Neuronal stem cell (in vitro differentiated cells): ENCODE measurements at regions not wholly inside any gene's neighbourhood (a gene's known extent, or its start where the extent isn't known, plus 50 kb on each side); places are given as distances from the start of the nearest gene placed in this dataset.
A peak's percentile ranks its signal among the peaks of the same experiment; 100 is the strongest.

ENCODE experiments used
- DNase-seq: peaks from one replicate; pipeline ENCODE4 v3.0.0-alpha.2; 2013; ENCODE audit warnings: low spot score
- H2AFZ ChIP-seq: one replicate; pipeline ENCODE4 v1.6.1; 2013; ENCODE audit warnings: mild to moderate bottlenecking, low read length, inconsistent platforms
- H2AK5ac ChIP-seq: 2 replicates; pipeline ENCODE4 v1.6.1; 2013; ENCODE audit warnings: low read depth, mild to moderate bottlenecking, inconsistent platforms, low read length, moderate library complexity, mixed read lengths
- H2BK120ac ChIP-seq: 2 replicates; pipeline ENCODE4 v1.6.1; 2013; ENCODE audit warnings: low read depth, mild to moderate bottlenecking, inconsistent platforms, low read length, moderate library complexity, mixed read lengths
- H2BK12ac ChIP-seq: one replicate; pipeline ENCODE4 v1.6.1; 2013; ENCODE audit warnings: low read length, inconsistent platforms
- H2BK15ac ChIP-seq: 2 replicates; pipeline ENCODE4 v1.6.1; 2013; ENCODE audit warnings: mild to moderate bottlenecking, low read length, inconsistent platforms, mixed read lengths
- H2BK5ac ChIP-seq: one replicate; pipeline ENCODE4 v1.6.1; 2013; ENCODE audit warnings: inconsistent platforms, mild to moderate bottlenecking, low read length, moderate library complexity
- H3K14ac ChIP-seq: one replicate; pipeline ENCODE4 v1.6.1; 2013; ENCODE audit warnings: low read length, inconsistent platforms
- H3K18ac ChIP-seq: 2 replicates; pipeline ENCODE4 v1.6.1; 2013; ENCODE audit warnings: low read length, inconsistent platforms
- H3K23ac ChIP-seq: 2 replicates; pipeline ENCODE4 v1.6.1; 2013; ENCODE audit warnings: low read depth, mild to moderate bottlenecking, mixed read lengths, low read length, inconsistent platforms; ENCODE audit not compliant: poor library complexity
- H3K27ac ChIP-seq: replicated peaks from 3 replicates; pipeline ENCODE4 v1.5.1; 2013; ENCODE audit warnings: low read length, inconsistent platforms
- H3K27me3 ChIP-seq, 3 experiments: 2 replicates each; pipeline ENCODE4 v1.6.1; 2013; ENCODE audit warnings: low read length in 3 of 3, mild to moderate bottlenecking in 2 of 3, inconsistent platforms in 1 of 3, low read depth in 1 of 3, mixed read lengths in 1 of 3, moderate library complexity in 1 of 3; ENCODE audit not compliant: control insufficient read depth in 3 of 3, insufficient read depth in 3 of 3
- H3K36me3 ChIP-seq, 2 donors: replicated peaks in 1 of 2; 2 replicates each; pipeline ENCODE4 v1.6.1; 2013; ENCODE audit warnings: low read length in 2 of 2; ENCODE audit not compliant: control insufficient read depth in 2 of 2, insufficient read depth in 2 of 2
- H3K4ac ChIP-seq: 2 replicates; pipeline ENCODE4 v1.6.1; 2013; ENCODE audit warnings: inconsistent platforms, mild to moderate bottlenecking, low read length, moderate library complexity
- H3K4me1 ChIP-seq, 2 donors: 1 replicate in 1 of 2; 2 replicates in 1 of 2; pipeline ENCODE4 v1.6.1; 2013; ENCODE audit warnings: low read length in 2 of 2, low read depth in 1 of 2; ENCODE audit not compliant: control insufficient read depth in 2 of 2, insufficient read depth in 1 of 2
- H3K4me2 ChIP-seq: one replicate; pipeline ENCODE4 v1.6.1; 2013; ENCODE audit warnings: mild to moderate bottlenecking, low read length, inconsistent platforms; ENCODE audit not compliant: insufficient read depth, poor library complexity, severe bottlenecking
- H3K4me3 ChIP-seq, 2 donors: 2 replicates each; pipeline ENCODE4 v1.5.1; 2013; ENCODE audit warnings: low read length in 2 of 2, mild to moderate bottlenecking in 2 of 2, inconsistent platforms in 1 of 2, moderate library complexity in 1 of 2
- H3K79me1 ChIP-seq: one replicate; pipeline ENCODE4 v1.6.1; 2013; ENCODE audit warnings: low read depth, mild to moderate bottlenecking, inconsistent platforms, low read length, moderate library complexity
- H3K9ac ChIP-seq: one replicate; pipeline ENCODE4 v1.6.1; 2013; ENCODE audit warnings: mild to moderate bottlenecking, low read depth, low read length, inconsistent platforms; ENCODE audit not compliant: poor library complexity
- H3K9me3 ChIP-seq, 2 donors: replicated peaks in 1 of 2; 2 replicates each; pipeline versions ENCODE3 to v1.6.1; 2013; ENCODE audit warnings: low read length in 2 of 2, mild to moderate bottlenecking in 2 of 2, inconsistent platforms in 1 of 2, low read depth in 1 of 2, mixed read lengths in 1 of 2, moderate library complexity in 1 of 2; ENCODE audit not compliant: control insufficient read depth in 2 of 2, insufficient read depth in 1 of 2
- H4K8ac ChIP-seq: one replicate; pipeline ENCODE4 v1.6.1; 2013; ENCODE audit warnings: low read depth, mild to moderate bottlenecking, inconsistent platforms, low read length, moderate library complexity
- H4K91ac ChIP-seq: one replicate; pipeline ENCODE4 v1.6.1; 2013; ENCODE audit warnings: low read length, low read depth, mild to moderate bottlenecking, inconsistent platforms; ENCODE audit not compliant: poor library complexity
- WGBS, 2 donors: extraction: QIAGEN DNeasy Blood & Tissue Kit; methylation state at CpG; one replicate each; pipeline ENCODE4 v1.1.7; 2013; ENCODE audit warnings: missing lambda C conversion rate in 2 of 2, mixed read lengths in 1 of 2; ENCODE audit not compliant: insufficient read length in 2 of 2, insufficient replicate concordance in 1 of 2; ENCODE audit errors: extremely low coverage in 2 of 2; 5-methylcytosine and 5-hydroxymethylcytosine counted together

GRCh38 chr1:168480997-168481396 is 62.8 kb downstream of the XCL2 start:
- H2BK120ac ChIP-seq = peak overlapping the region; percentile 2
- no CpG with 5 or more reads among the region's 2 CpGs for WGBS, 2 donors
- no peaks in the 10 kb centered on the region for H3K79me1 ChIP-seq
- no peak overlapping the region for H3K18ac ChIP-seq
- no peak overlapping the region for H3K4ac ChIP-seq
- peaks cover 5 to 8% of the 10 kb centered on the region in 2 donors for H3K4me1 ChIP-seq
- H2BK15ac ChIP-seq = no peak overlapping the region
- H3K36me3 ChIP-seq = no peaks in the 10 kb centered on the region
- no peak overlapping the region for H3K9ac ChIP-seq
- no peak overlapping the region for H3K4me3 ChIP-seq
- H3K27me3 ChIP-seq = no peaks in the 10 kb centered on the region
- no peak overlapping the region for H2AK5ac ChIP-seq
- H2BK5ac ChIP-seq = no peak overlapping the region
- H3K4me2 ChIP-seq = no peak overlapping the region
- H4K91ac ChIP-seq = no peak overlapping the region
- no peak overlapping the region for H4K8ac ChIP-seq
- H2BK12ac ChIP-seq = no peak overlapping the region
- DNase-seq = no peak
- no peak overlapping the region for H3K27ac ChIP-seq
- no peaks in the 10 kb centered on the region for H3K9me3 ChIP-seq
- no peak overlapping the region for H3K14ac ChIP-seq
- H2AFZ ChIP-seq = no peak overlapping the region
- no peak overlapping the region for H3K23ac ChIP-seq

DNA sequence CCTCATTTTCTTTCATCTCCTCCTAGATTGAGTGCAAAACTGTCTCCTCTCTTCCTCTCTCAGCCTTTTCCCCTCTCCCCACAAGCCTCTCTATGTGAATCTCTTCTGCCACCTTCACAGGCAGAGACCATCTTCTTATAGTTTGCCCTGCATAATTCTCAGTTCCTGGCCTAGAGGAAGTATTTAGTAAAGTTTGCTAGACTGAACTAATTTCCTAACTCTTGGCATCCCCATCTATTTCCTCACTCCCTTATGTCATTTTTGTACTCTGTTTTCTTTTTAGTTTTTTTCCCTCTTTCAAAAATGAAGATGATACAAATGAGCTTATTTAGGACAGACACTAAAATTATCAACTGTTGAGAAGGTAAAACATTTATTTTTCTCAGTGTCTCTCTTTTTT is 66.0 kb downstream of the XCL2 start:
- no peak overlapping the region for H3K18ac ChIP-seq
- no peak overlapping the region for H3K27ac ChIP-seq
- H3K14ac ChIP-seq = no peak overlapping the region
- H3K9ac ChIP-seq = no peak overlapping the region
- no peak for DNase-seq
- peaks cover 5 to 8% of the 10 kb centered on the region in 2 donors for H3K4me1 ChIP-seq
- no peaks in the 10 kb centered on the region for H3K36me3 ChIP-seq
- no peaks in the 10 kb centered on the region for H3K27me3 ChIP-seq
- H2BK15ac ChIP-seq = no peak overlapping the region
- H3K4ac ChIP-seq = no peak overlapping the region
- H2AFZ ChIP-seq = no peak overlapping the region
- no peak overlapping the region for H4K8ac ChIP-seq
- no peak overlapping the region for H3K4me2 ChIP-seq
- H2BK5ac ChIP-seq = no peak overlapping the region
- H3K9me3 ChIP-seq = peaks cover 0 to 3% of the 10 kb centered on the region in 2 donors
- H3K4me3 ChIP-seq = no peak overlapping the region
- no peak overlapping the region for H2AK5ac ChIP-seq
- no peak overlapping the region for H4K91ac ChIP-seq
- no peaks in the 10 kb centered on the region for H3K79me1 ChIP-seq
- H2BK120ac ChIP-seq = no peak overlapping the region
- H3K23ac ChIP-seq = no peak overlapping the region
- H2BK12ac ChIP-seq = no peak overlapping the region

DNA sequence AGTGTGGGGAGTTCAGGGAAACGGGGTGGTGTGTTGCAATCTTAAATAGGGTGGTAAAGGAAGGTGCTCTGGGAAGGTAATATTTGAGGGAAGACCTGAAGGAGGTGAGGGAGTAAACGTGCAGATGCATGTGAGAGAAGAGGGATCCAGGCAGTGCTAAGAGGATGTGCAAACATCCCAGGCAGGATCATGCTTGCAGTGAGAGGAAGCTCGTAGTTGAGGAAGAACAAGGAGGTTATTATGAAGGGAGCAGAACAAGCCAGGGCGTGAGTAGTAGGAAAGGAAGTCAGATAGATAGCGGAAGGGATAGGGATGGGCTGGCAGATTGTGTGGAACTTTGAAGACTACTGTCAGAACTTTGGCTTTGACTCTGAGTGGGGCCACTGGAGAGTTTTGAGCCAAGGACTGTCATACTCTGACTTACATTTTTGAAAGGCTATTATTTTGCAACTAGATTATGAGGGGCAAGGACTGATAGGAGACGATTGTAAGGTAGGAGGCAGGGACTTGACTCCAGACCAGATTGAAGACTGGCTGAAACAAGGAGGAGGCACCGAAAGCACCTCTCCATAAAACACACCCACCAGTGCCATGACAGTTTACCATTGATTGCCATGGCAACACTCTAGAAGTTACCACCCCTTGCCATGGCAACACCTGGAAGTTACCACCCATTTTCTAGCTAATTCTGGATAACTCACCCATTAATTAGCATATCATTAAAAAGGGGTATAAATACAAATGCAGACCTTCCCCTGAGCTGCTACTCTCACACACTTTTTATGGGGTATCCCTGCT is 67.0 kb downstream of the XCL2 start:
- Histone ChIP-seq H3K79me1 (no peaks in the 10 kb centered on the region), H2BK15ac (no peak overlapping the region), H3K36me3 (no peaks in the 10 kb centered on the region), H2AK5ac (no peak overlapping the region), H3K27me3 (no peaks in the 10 kb centered on the region), H4K91ac (no peak overlapping the region), H3K14ac (no peak overlapping the region), H3K4me3 (no peak overlapping the region), H2AFZ (no peak overlapping the region), H2BK5ac (no peak overlapping the region), H3K18ac (no peak overlapping the region), H3K9ac (no peak overlapping the region), H4K8ac (no peak overlapping the region), H3K4ac (no peak overlapping the region), H3K9me3 (peaks cover 0 to 3% of the 10 kb centered on the region in 2 donors), H3K4me2 (no peak overlapping the region), H3K4me1 (peaks cover under 1 to 4% of the 10 kb centered on the region in 2 donors), H3K23ac (no peak overlapping the region), H3K27ac (no peak overlapping the region), H2BK120ac (no peak overlapping the region), H2BK12ac (no peak overlapping the region)
- DNase-seq = no peak
- no CpG with 5 or more reads among the region's 7 CpGs for WGBS, 2 donors

DNA sequence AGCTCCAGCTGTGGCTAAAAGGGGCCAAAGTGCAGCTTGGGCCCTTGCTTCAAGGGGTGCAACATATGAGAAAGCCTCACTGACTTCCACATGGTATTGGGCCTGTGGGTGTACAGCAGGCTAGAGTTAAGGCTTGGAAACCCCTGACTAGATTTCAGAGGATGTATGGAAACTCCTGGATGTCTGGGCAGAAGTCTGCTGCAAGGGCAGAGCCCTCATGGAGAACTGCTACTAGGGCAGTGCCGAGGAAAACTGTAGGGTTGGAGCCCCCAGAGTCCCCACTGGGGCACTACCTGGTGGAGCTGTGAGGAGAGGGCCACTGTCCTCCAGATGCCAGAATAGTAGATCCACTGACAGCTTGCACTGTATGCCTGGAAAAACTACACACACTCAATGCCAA is 69.5 kb downstream of the XCL2 start:
- no peak overlapping the region for H3K4me2 ChIP-seq
- H2BK120ac ChIP-seq = no peak overlapping the region
- H3K18ac ChIP-seq = no peak overlapping the region
- H2BK12ac ChIP-seq = no peak overlapping the region
- peaks cover 0 to 3% of the 10 kb centered on the region in 2 donors for H3K9me3 ChIP-seq
- no CpG with 5 or more reads among the region's 1 CpG for WGBS, 2 donors
- no peak overlapping the region for H3K23ac ChIP-seq
- H2AFZ ChIP-seq = no peak overlapping the region
- no peak overlapping the region for H2AK5ac ChIP-seq
- H2BK5ac ChIP-seq = no peak overlapping the region
- H3K36me3 ChIP-seq = no peaks in the 10 kb centered on the region
- H3K4ac ChIP-seq = no peak overlapping the region
- H4K91ac ChIP-seq = no peak overlapping the region
- H3K27me3 ChIP-seq = no peaks in the 10 kb centered on the region
- no peak overlapping the region for H3K9ac ChIP-seq
- H3K79me1 ChIP-seq = no peaks in the 10 kb centered on the region
- no peak overlapping the region for H3K4me3 ChIP-seq
- no peak overlapping the region for H4K8ac ChIP-seq
- no peak overlapping the region for H2BK15ac ChIP-seq
- no peaks in the 10 kb centered on the region for H3K4me1 ChIP-seq
- H3K14ac ChIP-seq = no peak overlapping the region
- H3K27ac ChIP-seq = no peak overlapping the region
- no peak for DNase-seq
